ENCODE measurements at regions not wholly inside any gene's neighbourhood (a gene's known extent, or its start where the extent isn't known, plus 50 kb on each side); places are given as distances from the start of the nearest gene placed in this dataset.

DNA sequence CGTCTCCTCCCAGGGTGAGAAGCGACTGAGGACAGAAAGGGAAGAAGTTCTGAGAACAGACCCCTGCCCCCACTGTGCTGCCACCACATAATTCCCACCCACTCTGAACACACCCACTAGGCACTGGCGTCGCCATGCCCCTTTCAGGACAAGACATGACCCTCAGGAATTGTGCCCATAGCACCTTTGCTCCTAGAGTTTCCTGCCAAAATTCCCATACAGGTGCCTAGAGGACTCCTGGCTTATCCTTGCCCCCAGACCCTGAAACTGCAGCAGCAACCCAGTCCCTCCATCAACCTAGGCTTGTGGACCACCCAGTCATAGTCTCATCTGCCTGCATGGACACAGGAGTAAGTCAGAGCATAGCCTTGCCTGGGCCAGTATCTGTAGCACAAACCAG is 157.7 kb upstream of the ZNF267 start:
- Histone ChIP-seq H3K4me3 (no peak overlapping the region), H3K4me2 (ENCODE audit: control insufficient read depth, insufficient read depth) (no peak overlapping the region), H3K27me3 (replicated peaks in 1 of 2; ENCODE audit: control insufficient read depth in 2 of 2, insufficient read depth in 2 of 2, low read length in 1 of 2) (no peaks in the 10 kb centered on the region), H3K79me2 (ENCODE audit: control insufficient read depth, insufficient read depth, low read length) (peaks cover 32% of the 10 kb centered on the region), H4K20me1 (ENCODE audit: control insufficient read depth, insufficient read depth) (no peaks in the 10 kb centered on the region), H3K36me3 (ENCODE audit: control insufficient read depth in 2 of 2, insufficient read depth in 2 of 2, low read length in 1 of 2) (peaks cover 1 to 11% of the 10 kb centered on the region in 2 experiments; a peak in 2 of 4 replicates), H2AFZ (ENCODE audit: control insufficient read depth, low read depth, low read length) (no peak overlapping the region), H3K9me3 (replicated peaks; ENCODE audit: control insufficient read depth, insufficient read depth, low read length) (peaks cover 4% of the 10 kb centered on the region; the same call in 2 of the 3 replicates), H3K9ac (ENCODE audit: control insufficient read depth, insufficient read depth, low read length) (no peak overlapping the region), H3K27ac (ENCODE audit: control insufficient read depth, insufficient read depth) (no peak overlapping the region), H3K4me1 (ENCODE audit: control insufficient read depth, insufficient read depth, low read length) (peaks cover 6% of the 10 kb centered on the region)
- TF ChIP-seq POLR2AphosphoS2 (IDR thresholded peaks at IDR 0.05; ENCODE audit: low read depth, low read length) = peak; percentile 53; the same call in 1 of the 2 replicates
- TF ChIP-seq SUPT20H (IDR thresholded peaks at IDR 0.05; ENCODE audit: borderline replicate concordance, control insufficient read depth, low read depth, low read length) = no peak
- BruUV-seq (replicated peaks) = no TSS peak
- ChIA-PET RAD21 (ENCODE audit: unreplicated experiment) (interaction anchor here (1.0 to 1.6 kb wide), 2 partner anchors 158 to 255 kb away, joined by 3 to 4 read pairs; partner anchors contain the start of gene ZNF267), SMC1A (ENCODE audit: uncharacterized antibody, unreplicated experiment) (no interaction called here), CTCF (interaction anchor here (1.8 kb wide), 1 partner anchor 8 kb away, joined by 5 read pairs; no protein-coding TSS in a partner anchor), POLR2A (no interaction called here)
- in situ Hi-C loops (cut with MboI) (loop anchor here (10.0 kb wide), 1 partner anchor 761 kb away; the partner anchor contains the start of gene SETD1A), intact Hi-C loops (cut with micrococcal nuclease; ENCODE audit: unreplicated experiment) (no loop called here)
- 95% methylated on average over 4 of the region's 4 CpGs for WGBS (ENCODE audit: insufficient coverage, insufficient replicate concordance, low lambda C conversion rate, missing lambda C conversion rate)
- ATAC-seq (no peak), FAIRE-seq (no peak), DNase-seq (ENCODE audit: low read depth, low spot score) (no peak)

DNA sequence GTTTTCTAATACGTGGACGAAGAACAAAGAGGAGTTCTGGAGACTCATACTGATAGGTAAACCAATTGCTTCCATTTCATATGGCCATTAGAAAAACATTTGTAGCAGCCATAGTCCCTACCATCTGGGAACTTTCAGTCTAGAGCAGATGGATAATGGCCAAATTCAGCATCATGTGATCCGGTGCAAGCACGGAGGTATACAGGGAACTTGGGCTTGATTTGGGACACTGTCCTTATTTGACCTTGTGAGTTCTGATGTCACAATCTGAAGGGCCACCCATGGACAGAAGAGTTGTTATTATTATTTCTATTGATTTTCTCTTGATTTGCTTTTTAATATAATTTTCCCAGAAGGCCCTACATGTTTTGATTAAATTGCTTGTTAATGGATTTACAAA is 154.6 kb upstream of the ZNF267 start:
- in situ Hi-C loops (cut with MboI) = loop anchor here (10.0 kb wide), 1 partner anchor 764 kb away; the partner anchor contains the start of gene SETD1A
- H3K27me3 ChIP-seq (replicated peaks in 1 of 2; ENCODE audit: control insufficient read depth in 2 of 2, insufficient read depth in 2 of 2, low read length in 1 of 2) = no peaks in the 10 kb centered on the region
- TF ChIP-seq RAD51 (IDR thresholded peaks at IDR 0.05) (no peak), ZSCAN29 (IDR thresholded peaks at IDR 0.05) (no peak), ZNF274 (IDR thresholded peaks at IDR 0.05; ENCODE audit: insufficient read depth, insufficient read length) (no peak)
- TF ChIP-seq, protein P1, sequence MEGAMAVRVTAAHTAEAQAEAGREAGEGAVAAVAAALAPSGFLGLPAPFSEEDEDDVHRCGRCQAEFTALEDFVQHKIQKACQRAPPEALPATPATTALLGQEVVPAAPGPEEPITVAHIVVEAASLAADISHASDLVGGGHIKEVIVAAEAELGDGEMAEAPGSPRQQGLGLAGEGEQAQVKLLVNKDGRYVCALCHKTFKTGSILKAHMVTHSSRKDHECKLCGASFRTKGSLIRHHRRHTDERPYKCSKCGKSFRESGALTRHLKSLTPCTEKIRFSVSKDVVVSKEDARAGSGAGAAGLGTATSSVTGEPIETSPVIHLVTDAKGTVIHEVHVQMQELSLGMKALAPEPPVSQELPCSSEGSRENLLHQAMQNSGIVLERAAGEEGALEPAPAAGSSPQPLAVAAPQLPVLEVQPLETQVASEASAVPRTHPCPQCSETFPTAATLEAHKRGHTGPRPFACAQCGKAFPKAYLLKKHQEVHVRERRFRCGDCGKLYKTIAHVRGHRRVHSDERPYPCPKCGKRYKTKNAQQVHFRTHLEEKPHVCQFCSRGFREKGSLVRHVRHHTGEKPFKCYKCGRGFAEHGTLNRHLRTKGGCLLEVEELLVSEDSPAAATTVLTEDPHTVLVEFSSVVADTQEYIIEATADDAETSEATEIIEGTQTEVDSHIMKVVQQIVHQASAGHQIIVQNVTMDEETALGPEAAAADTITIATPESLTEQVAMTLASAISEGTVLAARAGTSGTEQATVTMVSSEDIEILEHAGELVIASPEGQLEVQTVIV (IDR thresholded peaks at IDR 0.05; ENCODE audit: borderline replicate concordance, partially characterized antibody) = no peak
- ATAC-seq = no peak
- WGBS (ENCODE audit: insufficient coverage, insufficient replicate concordance, low lambda C conversion rate, missing lambda C conversion rate) = 95% methylated on average over 4 of the region's 4 CpGs
- peaks cover 1 to 11% of the 10 kb centered on the region in 2 experiments; a peak in 2 of 4 replicates for H3K36me3 ChIP-seq (ENCODE audit: control insufficient read depth in 2 of 2, insufficient read depth in 2 of 2, low read length in 1 of 2)
- intact Hi-C loops (cut with micrococcal nuclease; ENCODE audit: unreplicated experiment) = no loop called here
- ChIA-PET POLR2A (interaction anchor here (0.5 kb wide), 1 partner anchor 1287 kb away, joined by 4 read pairs; no protein-coding TSS in a partner anchor), RAD21 (ENCODE audit: unreplicated experiment) (no interaction called here), CTCF (no interaction called here), SMC1A (ENCODE audit: uncharacterized antibody, unreplicated experiment) (no interaction called here)
- peaks cover 23% of the 10 kb centered on the region for H3K79me2 ChIP-seq (ENCODE audit: control insufficient read depth, insufficient read depth, low read length)
- no peaks in the 10 kb centered on the region for H4K20me1 ChIP-seq (ENCODE audit: control insufficient read depth, insufficient read depth)
- no peak overlapping the region for H3K4me3 ChIP-seq
- H3K9ac ChIP-seq (ENCODE audit: control insufficient read depth, insufficient read depth, low read length) = no peak overlapping the region
- DNase-seq (ENCODE audit: low read depth, low spot score) = no peak
- BruUV-seq (replicated peaks) = no TSS peak
- no peak overlapping the region for H3K4me2 ChIP-seq (ENCODE audit: control insufficient read depth, insufficient read depth)
- no peak overlapping the region for H2AFZ ChIP-seq (ENCODE audit: control insufficient read depth, low read depth, low read length)
- no peak overlapping the region for H3K27ac ChIP-seq (ENCODE audit: control insufficient read depth, insufficient read depth)
- peaks cover 6% of the 10 kb centered on the region for H3K4me1 ChIP-seq (ENCODE audit: control insufficient read depth, insufficient read depth, low read length)
- peaks cover 4% of the 10 kb centered on the region; the same call in 2 of the 3 replicates for H3K9me3 ChIP-seq (replicated peaks; ENCODE audit: control insufficient read depth, insufficient read depth, low read length)
- FAIRE-seq = no peak

Measured in GM12878 (cell line).